ENCODE measurements at regions not wholly inside any gene's neighbourhood (a gene's known extent, or its start where the extent isn't known, plus 50 kb on each side); places are given as distances from the start of the nearest gene placed in this dataset.

DNA sequence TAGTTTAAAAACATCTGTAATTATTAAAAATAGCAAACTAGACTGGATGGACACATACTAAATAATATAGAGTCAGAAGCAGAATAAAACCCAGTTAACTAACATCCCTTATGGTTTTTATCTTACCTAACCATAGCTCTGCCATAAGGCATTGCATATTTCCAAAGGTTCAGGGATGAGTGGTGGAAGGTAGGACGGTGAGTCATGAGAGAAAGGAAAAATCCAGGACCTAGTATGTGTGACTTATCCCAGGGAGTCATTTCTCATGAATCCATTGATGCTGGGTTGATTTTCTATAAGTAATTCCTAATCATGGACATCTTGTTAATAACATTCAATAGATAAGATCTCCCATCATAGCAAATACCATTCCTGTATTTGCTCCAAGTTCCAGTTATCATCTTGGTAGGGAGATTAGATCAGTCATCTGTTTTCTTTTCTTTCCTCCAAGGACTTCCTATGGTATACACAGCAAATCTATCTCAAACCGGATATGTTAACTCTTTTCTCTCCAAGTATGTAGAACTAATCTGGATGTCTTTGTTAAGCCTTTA, 490.7 kb upstream of the B3GALT2 start:
- DNase-seq, result no peak

DNA sequence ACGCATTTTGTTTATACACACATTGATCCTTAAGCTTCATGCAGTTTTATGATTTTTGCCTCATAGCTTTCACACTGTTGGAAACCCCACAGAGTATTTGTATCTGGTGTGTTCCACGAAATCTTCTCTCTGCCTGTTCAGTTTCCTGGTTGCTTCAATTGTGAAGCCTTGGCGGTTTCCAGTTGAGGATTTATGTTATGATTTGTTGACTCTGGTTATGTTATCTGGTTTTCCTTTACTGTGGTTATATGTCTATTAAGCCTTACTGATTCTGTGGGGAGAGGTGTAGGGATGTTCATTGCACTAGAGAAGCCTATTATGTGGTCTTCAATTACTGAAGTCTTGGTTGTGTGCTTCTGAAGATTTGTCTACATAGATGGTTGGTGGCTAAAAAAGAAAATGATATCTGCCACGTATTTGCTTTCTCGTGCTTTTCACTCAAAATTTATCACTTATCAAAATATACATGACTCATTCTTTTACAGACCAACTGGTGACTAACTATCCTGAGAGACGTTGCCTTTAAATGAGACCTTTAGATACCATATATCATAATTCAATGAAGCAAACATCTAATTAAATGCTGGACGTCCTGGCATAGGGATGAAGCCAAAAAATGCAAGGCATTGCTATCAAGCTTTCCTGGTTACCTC, 488.0 kb upstream of the B3GALT2 start:
- no peak for DNase-seq

DNA sequence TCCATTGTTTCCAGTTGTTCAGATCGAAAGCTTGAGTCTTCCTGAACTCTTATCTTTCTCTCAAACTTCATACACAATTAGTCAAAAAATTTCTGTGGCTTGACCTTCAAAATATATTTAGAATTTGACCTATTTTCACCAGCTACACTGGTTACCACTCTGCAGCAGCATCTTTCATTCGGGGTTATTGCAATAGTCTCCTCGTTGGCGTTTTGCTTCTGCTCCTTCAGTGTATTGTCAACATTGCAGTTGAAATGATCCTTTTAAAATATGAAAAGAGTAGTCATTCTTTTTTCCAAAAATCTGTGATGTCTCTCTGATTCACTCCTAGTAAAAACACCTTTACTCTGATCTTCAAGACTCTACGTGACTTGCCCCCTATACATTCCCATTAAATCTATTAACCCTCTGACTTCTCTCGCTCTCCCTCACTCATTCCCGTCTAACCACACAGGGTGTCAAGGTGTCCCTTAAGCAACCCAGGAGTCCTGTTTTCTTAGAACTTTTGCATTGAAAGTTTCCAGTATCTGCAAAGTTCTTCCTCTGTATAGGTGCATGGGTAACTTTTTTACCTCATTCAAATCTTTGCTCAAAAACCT, 480.2 kb upstream of the B3GALT2 start:
- DNase-seq, result no peak

DNA sequence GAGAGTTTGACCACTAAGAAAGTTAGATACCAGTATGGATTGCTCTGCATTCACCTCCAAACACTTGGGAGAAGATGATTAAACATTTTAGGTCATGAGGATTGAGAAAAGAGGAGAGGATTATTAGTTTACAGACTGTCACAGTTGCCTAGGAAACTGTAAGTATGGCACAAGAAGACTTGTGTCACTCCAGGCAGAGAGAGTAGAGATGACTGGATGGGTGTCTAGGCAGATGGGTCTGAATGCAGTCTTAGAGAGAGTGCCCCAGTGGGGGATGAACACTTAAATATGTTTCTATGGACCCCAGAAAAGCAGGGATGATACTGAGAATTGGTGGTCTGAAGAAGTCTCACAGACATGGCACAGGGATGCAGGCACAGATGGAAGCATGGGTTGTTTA, 477.6 kb upstream of the B3GALT2 start:
- no peak for DNase-seq

DNA sequence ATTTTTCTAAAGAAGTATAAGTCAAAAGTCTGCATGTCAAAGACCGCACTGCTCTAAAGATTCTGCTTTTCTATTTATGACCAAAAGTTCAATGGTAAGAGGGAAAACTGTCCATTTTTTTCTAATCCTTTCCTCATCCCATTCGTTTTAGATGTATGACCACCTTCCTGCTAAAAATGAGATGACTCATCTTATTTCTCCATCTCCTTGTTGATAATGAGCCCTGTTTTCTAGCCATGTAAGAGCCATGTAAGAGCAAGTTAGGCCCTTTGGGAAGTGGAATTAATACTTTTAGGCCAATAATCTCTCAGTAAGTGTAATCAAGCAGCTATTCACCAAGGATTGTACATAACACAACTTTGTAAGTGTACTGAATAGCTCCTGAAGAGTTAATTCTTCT, 475.6 kb upstream of the B3GALT2 start:
- DNase-seq, result no peak

DNA sequence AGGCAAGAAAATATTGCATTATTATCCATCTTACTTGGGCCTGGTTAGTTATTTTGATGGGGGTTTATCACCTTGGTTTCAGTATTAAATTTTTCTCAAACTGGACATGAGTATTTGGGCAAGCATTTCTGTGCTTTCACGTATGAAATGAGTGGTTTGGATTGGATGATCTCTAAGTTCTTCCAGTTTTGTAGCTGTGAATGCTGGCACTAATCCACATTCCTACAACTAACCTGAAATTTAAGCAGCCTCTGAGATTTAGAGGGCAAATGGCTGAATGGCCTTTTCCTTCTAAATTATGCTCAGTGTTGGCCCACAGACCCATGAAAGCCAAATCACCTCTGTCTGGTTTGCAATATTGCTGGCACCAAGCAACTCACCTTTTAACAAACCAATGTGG, 475.0 kb upstream of the B3GALT2 start:
- DNase-seq, result no peak

DNA sequence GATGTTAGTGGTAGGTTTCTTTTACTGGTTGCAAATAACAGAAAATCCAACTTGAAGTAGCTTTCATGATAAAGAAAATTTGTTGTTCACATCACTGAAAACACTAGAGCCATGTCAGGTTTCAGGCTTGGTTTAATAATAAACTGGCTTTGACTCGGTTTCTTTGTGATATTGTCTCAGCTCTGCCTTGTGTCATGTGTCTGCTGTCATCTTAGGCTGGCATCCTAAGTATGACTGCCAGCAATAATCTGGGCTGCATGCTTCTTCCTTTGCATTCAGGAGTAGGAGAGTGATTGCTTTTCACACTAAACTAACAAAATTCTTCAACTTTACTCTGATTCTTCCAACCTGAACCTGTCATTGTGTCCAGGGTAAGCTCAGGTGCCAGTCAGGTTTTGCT, 474.0 kb upstream of the B3GALT2 start:
- DNase-seq, result no peak

DNA sequence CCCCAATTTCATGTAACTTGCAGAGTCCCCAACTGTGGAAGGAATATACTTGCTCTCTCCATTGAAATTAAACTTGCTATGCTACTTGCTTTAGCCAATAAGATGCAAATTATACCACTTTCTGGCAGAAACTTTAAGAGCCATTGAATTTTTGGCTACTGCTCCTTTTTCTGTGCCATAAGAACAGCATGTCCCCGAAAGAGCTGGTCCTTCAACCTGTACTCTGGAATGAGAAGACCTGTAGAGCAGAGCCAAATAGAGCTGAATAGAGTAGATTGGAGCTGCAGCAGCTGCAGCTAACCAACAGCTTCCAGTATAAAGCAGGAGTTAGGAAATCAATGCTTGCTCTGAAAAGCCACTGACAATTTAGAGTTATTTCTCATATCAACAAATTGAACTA, 472.3 kb upstream of the B3GALT2 start:
- DNase-seq, result no peak

DNA sequence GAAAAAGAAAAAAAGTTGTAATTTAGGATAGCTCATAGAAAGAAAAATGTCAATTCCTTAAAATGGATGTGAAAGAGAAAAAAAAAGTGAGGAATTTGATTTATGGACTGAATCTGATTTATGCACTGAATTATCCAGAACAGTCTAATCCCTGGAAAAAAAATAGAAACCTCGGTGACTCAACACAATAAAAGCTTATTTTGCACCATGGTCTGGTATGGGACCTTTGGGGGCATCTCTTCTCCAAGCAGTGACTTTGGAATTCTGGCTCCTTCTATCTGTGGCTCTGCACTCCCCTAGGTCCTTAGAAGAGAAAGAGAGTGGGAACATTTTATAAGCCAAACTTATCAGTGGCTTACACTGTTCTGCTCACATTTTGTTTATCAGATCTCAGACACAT, 471.7 kb upstream of the B3GALT2 start:
- no peak for DNase-seq

DNA sequence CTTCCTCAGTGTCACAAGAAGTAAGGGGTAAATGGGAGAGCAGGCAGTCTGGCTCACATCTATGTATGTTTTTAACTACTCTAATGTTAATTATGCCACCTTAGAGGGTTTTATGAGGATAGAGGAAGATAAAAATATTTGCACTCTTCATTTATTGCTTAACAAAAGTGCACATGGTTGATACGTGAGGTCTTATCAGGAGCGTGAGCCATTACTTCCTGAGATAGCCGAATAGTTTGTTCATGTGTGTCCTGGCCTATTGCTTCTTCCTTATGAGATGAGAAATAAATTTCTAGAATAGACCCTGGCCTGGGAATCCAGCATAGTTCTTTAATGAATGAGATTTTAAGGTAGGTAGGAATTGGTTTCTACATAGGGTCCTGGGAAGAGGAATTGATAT, 471.1 kb upstream of the B3GALT2 start:
- no peak for DNase-seq

DNA sequence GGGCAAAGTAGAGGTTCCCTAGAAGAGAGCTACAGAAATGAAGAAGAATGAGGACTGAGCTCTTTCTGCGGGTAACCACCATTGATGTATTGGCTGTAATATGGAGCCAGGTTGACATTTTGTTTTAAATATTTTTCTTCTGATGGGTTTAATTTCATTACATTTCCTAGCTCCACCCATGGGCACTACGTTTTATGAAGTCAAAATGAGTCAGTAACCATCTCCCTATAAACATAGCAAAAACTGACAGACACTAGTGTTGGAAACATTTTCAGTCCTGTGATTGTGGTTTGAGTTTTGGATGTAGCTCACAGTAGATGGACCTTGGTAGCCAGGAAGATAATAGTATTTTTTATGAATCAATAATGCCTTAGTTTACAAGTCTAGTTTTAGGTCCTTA, 470.4 kb upstream of the B3GALT2 start:
- no peak for DNase-seq

DNA sequence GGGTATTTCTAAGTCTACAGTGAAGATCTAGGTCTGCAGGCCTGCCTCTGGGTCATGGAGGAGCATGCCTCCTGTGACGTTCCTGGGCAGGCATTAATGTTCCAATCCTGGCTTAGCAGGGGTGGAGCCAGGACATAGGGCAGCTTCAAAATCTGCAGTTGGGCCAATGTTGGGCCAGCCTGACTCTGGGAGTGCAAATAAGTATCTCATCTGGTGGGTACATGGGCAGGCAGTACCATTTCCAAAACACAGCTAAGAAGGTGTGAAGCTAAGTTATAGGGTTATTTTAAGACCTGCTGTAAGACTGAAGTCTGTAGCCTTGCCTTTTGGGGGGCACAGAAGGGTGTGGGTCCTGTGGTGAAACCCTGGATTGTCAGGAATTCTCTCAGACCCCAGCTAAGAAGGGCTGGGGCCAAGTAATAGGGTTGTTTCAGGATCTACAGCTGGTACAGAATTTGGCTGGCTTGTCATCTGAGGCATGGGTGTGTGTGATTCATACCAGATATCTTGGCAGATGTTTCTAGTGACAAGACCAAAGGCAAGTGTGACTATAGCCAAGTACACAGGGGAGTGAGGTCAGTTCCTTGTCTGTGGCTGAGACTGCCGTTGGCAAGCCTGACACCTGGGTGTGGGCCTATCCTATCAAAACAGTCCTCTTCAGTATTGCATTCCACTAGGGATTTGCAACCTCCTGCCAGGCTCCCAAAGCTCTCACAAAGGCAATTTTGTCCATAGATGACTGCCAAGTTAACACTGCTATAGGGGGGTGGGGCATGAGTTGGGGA, 468.7 kb upstream of the B3GALT2 start:
- DNase-seq, result no peak

DNA sequence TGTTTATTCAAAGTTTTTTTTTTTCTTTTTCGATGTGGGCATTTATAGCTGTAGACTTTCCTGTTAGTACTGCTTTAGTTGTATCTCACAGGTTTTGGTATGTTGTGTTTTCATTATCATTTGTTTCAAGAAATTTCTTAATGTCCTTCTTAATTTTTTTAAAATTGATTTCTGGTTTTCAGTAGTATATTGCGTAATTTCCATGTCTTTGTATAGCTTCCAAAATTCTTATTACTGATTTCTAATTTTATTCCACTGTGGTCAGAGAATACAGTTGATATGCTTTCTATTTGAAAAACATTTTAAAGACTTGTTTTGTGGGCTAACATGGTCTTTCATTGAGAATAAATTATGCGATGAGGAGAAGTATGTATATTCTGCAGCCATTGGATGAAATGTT, 463.2 kb upstream of the B3GALT2 start:
- DNase-seq, result no peak

DNA sequence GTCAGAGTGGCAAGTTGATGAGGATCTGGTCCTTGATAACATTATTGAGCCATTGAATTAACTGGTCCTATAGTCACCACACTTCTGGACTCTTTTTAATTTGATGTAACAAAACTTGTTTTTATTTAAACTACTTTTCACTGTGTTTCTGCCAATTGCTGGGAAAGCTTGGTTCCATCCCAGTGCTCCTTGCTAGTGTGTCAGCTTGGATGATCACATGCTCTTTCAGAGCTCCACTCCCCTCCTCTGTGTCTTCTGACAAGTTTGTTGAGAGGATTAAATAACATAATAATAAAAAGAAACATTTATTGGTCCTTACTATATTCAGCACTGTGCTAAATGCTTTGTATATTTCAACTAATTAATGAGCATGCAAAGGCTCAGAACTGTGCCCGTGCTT, 448.5 kb upstream of the B3GALT2 start:
- DNase-seq, result no peak

DNA sequence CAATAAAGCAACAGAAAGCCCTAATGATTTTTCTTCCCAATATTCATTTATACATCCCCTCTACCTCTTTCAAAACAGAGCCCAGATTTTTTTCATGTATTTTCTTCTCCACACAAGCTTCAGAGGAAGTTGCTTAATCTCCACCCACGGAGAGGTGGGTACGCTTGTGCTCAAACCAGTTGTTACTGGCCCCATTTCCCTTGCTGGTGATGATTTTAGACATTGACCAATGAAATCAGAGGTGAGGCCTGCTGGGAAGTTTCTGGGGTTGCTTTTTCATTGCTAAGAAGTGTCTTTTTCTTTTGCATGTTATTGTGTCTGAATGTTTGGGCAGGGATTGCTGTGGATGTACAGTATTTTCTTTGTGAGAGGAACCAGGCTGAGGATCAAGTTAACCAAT, 448.1 kb upstream of the B3GALT2 start:
- no peak for DNase-seq

DNA sequence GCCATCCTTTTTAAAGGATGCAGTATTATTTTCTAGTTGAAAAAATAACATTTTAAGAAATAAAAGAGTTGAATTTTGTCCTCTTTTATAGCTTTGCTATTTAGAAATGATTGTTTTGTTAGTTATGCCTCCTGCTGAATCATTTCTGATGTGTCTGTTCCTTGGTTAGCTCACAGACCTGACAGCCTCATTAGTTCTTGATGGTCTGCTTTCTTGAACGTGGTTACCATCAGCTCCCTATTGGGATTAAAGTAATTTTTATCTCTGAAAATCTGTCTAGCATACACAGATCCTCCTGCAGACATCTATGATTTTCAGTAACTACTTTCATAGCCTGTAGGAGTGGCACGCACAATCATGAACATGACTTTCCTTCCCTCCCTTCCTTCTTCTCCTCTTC, 447.6 kb upstream of the B3GALT2 start:
- DNase-seq, result no peak

DNA sequence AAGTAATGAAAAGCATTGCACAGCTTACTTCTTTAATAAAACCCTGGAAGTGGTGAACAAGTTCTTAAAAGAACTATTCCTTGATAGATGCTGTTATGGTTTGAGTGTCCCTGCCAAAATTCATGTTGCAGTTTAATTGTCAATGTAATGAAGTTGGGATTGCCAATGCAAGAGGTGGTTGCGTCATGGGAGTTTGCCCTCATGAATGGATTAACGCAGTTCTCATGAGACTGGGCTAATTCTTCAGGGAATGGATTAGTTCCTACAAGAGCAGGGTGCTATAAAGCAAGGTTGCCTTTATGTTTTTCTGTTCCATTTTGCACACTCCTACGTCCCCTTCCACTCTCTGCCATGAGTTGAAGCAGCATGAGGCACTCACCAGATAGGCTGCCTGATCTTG, 446.7 kb upstream of the B3GALT2 start:
- no peak for DNase-seq

DNA sequence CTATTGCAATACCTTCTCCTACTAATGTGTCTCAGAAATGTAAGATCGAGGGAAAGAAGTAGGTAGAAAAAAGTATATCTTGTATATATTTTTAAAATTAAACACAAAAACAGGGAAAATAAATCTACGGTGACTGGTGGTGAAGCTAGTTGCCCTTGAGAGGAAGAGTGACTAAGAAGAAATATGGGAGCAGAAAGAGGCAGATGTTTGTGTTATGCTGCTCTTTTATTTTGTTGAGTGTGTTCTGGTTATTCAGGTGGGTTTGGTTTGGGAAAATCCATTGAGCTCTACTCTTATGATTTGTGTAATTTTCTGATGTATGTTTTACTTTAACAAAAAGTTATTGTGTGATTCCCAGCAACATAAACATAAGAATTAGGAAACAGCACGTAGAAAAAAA, 444.9 kb upstream of the B3GALT2 start:
- DNase-seq, result no peak

DNA sequence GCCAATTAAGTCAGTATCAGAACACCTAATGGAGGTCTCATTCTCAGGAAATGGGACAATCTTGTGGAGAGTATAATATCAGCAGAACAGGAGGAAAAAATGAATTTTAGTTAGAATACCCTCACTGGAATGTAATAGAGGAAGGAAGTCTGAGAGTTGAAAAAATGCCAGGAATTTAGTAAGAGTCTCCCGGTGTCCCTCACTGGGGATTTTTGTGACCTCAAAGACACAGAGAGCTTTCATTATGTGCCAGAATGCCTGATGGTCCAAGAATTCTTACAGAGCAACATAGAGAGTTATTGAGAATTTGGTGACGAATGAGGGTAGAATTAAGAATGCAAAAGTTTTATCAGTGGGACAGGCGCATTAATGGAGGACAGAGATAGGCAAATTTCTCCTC, 443.5 kb upstream of the B3GALT2 start:
- DNase-seq, result no peak

DNA sequence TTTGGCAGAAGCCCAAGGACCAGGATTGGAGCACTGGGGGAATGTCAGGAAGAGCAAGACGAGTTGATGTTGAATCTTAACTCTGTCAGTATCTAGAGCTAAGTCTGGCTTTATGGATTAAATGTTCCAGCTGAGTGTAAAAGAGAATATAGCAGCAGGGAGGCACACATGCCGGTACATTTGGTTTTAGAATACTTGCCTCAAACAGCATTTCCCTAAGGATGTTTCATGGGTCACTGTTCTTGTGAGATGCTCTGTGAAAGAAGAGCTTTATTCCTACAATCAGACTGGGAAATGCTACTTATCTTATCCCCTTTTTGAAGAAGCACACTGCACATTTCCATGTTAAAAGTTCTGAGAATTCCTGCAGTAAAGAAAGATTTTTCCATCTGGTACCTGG, 440.3 kb upstream of the B3GALT2 start:
- DNase-seq, result no peak

DNA sequence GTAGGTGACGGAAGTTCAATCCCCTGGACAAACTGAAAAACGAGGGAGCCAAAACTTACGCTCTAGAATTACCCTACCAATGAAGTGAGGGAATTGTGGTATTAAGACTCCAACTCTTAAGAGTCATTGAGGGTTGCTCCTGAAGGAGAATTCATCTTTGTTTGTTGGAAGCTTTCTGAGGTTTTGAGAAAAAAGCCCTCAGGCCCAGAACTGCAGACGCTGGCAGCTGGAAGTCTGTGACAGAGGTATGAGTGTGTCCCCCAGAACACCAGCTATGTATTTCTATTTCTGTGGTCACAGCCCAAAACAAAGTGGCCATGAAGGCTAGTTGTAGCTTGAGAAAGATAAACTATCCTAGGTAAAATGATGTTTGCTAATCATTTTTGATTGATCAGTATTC, 438.8 kb upstream of the B3GALT2 start:
- no peak for DNase-seq

DNA sequence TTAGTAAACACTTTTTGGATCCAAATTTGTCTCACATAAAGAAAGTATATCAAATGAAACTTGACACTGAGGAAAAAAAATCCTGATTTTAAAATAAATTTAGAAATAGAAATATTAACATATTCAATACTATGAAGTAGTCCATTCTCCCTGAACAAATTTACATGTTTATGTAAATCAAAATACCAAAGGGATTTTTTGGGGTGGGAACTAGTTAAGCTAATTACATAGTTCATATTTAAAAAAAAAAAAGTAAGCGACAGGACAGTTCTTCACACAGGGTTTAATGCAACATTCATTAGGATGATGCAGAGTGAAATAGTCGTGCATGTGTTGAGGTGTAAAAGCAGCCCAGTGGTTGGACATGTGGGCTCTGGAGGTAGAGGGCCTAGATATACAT, 433.5 kb upstream of the B3GALT2 start:
- no peak for DNase-seq

DNA sequence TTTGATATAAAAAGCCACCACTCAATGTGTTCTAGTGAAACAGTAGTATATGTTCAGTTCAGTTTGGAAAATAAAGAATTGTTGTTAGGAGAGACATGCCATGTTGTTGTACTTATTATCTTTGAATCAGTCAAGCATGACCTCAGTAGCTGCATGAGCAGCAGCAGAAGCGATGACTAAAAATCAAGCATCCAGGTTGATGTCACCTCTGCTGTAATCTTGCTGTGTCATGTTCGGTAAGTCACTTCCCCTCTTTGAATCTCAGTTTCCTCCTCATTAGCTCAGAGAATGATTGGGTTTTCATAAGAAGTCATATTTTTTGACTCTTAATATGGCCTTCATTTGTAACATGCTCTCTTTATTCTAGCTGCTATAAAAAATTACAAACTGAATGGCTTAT, 428.4 kb upstream of the B3GALT2 start:
- no peak for DNase-seq

DNA sequence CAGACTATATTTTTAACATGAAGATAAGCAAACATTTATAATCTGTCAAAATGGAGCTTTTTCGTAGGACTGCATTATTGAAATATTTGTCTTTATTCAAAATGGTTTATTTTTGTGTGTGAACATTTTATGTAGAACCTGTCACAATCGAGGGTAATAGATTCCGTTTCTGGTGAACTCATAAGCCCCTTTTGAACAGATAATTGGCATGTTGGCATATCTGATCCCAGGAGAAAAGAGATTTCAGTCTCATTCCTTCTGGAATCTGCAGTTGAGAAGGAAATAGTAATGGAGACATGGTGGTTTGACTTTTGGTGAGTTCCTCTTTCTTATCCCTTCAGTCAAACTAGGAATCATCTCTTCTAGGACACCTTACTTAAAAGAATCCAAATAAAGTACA, 427.9 kb upstream of the B3GALT2 start:
- no peak for DNase-seq
